H9 (cell line): ENCODE measurements at regions not wholly inside any gene's neighbourhood (a gene's known extent, or its start where the extent isn't known, plus 50 kb on each side); places are given as distances from the start of the nearest gene placed in this dataset.

Source experiments
- DNase-seq: peaks from one replicate; pipeline ENCODE4 v3.0.0-alpha.2; 2017
- H2AFZ ChIP-seq: one replicate; pipeline ENCODE4 v1.6.1; 2013; ENCODE audit warnings: mild to moderate bottlenecking, low read length, control low read depth, moderate library complexity
- H2AK5ac ChIP-seq: 2 replicates; pipeline ENCODE4 v1.6.1; 2013; ENCODE audit warnings: low read length, control low read depth, mixed read lengths; ENCODE audit not compliant: insufficient read length
- H2BK120ac ChIP-seq: one replicate; pipeline ENCODE4 v1.6.1; 2013; ENCODE audit warnings: low read depth, mild to moderate bottlenecking, low read length, control low read depth, inconsistent platforms; ENCODE audit not compliant: poor library complexity, severe bottlenecking
- H2BK12ac ChIP-seq: 2 replicates; pipeline ENCODE4 v1.6.1; 2013; ENCODE audit warnings: low read length, control low read depth, mixed read lengths, low read depth; ENCODE audit not compliant: insufficient read length
- H2BK15ac ChIP-seq: 2 replicates; pipeline ENCODE4 v1.6.1; 2013; ENCODE audit warnings: low read depth, low read length, control low read depth
- H2BK20ac ChIP-seq: one replicate; pipeline ENCODE4 v1.6.1; 2013; ENCODE audit warnings: low read depth, mild to moderate bottlenecking, low read length, control low read depth, inconsistent platforms; ENCODE audit not compliant: poor library complexity, severe bottlenecking
- H2BK5ac ChIP-seq: 2 replicates; pipeline ENCODE4 v1.6.1; 2013; ENCODE audit warnings: low read length, control low read depth, mixed read lengths; ENCODE audit not compliant: insufficient read length
- H3K14ac ChIP-seq: 2 replicates; pipeline ENCODE4 v1.6.1; 2013; ENCODE audit warnings: low read length, control low read depth; ENCODE audit not compliant: insufficient read depth
- H3K18ac ChIP-seq: 2 replicates; pipeline ENCODE4 v1.6.1; 2013; ENCODE audit warnings: low read depth, mild to moderate bottlenecking, mixed read lengths, low read length, control low read depth; ENCODE audit not compliant: insufficient read length
- H3K23ac ChIP-seq: 2 replicates; pipeline ENCODE4 v1.6.1; 2013; ENCODE audit warnings: low read length, control low read depth, mixed read lengths, low read depth; ENCODE audit not compliant: insufficient read length
- H3K23me2 ChIP-seq: 2 replicates; pipeline ENCODE4 v1.6.1; 2013; ENCODE audit warnings: low read depth, mild to moderate bottlenecking, mixed read lengths, low read length, control low read depth; ENCODE audit not compliant: insufficient read length, poor library complexity, severe bottlenecking
- H3K27ac ChIP-seq: 2 replicates; pipeline ENCODE4 v1.5.1; 2013; ENCODE audit warnings: low read length, control low read depth, mixed read lengths, low read depth; ENCODE audit not compliant: insufficient read length
- H3K27me3 ChIP-seq: 2 replicates; pipeline ENCODE4 v1.6.1; 2013; ENCODE audit warnings: low read length, control low read depth, inconsistent platforms; ENCODE audit not compliant: insufficient read depth
- H3K4ac ChIP-seq: 2 replicates; pipeline ENCODE4 v1.6.1; 2013; ENCODE audit warnings: low read depth, mild to moderate bottlenecking, control low read depth, inconsistent platforms, low read length, moderate library complexity
- H3K4me1 ChIP-seq: 2 replicates; pipeline ENCODE4 v1.6.1; 2013; ENCODE audit warnings: low read length, control low read depth, inconsistent platforms; ENCODE audit not compliant: insufficient read depth
- H3K4me2 ChIP-seq: 2 replicates; pipeline ENCODE4 v1.6.1; 2013; ENCODE audit warnings: low read length, control low read depth, mixed read lengths; ENCODE audit not compliant: insufficient read length, insufficient read depth
- H3K56ac ChIP-seq: 2 replicates; pipeline ENCODE4 v1.6.1; 2013; ENCODE audit warnings: low read depth, mild to moderate bottlenecking, mixed read lengths, low read length, control low read depth; ENCODE audit not compliant: insufficient read length
- H3K79me1 ChIP-seq: 2 replicates; pipeline ENCODE4 v1.6.1; 2013; ENCODE audit warnings: low read depth, mild to moderate bottlenecking, moderate library complexity, low read length, control low read depth, inconsistent platforms; ENCODE audit not compliant: insufficient read depth, poor library complexity, severe bottlenecking
- H3K79me2 ChIP-seq: 2 replicates; pipeline ENCODE4 v1.6.1; 2013; ENCODE audit warnings: low read length, control low read depth, inconsistent platforms; ENCODE audit not compliant: insufficient read depth
- H3K9ac ChIP-seq: 2 replicates; pipeline ENCODE4 v1.6.1; 2013; ENCODE audit warnings: low read length, control low read depth, mixed read lengths; ENCODE audit not compliant: insufficient read length; ENCODE audit errors: extremely low read depth
- H3K9me3 ChIP-seq: one replicate; pipeline ENCODE4 v1.6.1; 2013; ENCODE audit warnings: low read depth, low read length, inconsistent platforms; ENCODE audit not compliant: control insufficient read depth
- H3T11ph ChIP-seq: one replicate; pipeline ENCODE4 v1.6.1; 2013; ENCODE audit warnings: mild to moderate bottlenecking, low read length, control low read depth, inconsistent platforms
- H4K20me1 ChIP-seq: one replicate; pipeline ENCODE4 v1.6.1; 2013; ENCODE audit not compliant: control insufficient read depth, insufficient read length, insufficient read depth
- H4K5ac ChIP-seq: 2 replicates; pipeline ENCODE4 v1.6.1; 2013; ENCODE audit warnings: low read depth, mild to moderate bottlenecking, mixed read lengths, low read length, control low read depth; ENCODE audit not compliant: insufficient read length
- H4K8ac ChIP-seq: replicated peaks from 2 replicates; pipeline ENCODE4 v1.6.1; 2013; ENCODE audit warnings: low read length, control low read depth, mixed read lengths, low read depth; ENCODE audit not compliant: insufficient read length
- H4K91ac ChIP-seq: 2 replicates; pipeline ENCODE4 v1.6.1; 2013; ENCODE audit warnings: low read depth, mild to moderate bottlenecking, moderate library complexity, mixed read lengths, low read length, control low read depth; ENCODE audit not compliant: insufficient read length
- H3K27ac Mint-ChIP-seq, 3 experiments: 2 replicates in 2 of 3; 3 replicates in 1 of 3; pipeline ENCODE4 v1.8.0; 2020 to 2021; ENCODE audit warnings: mixed read lengths in 3 of 3, mild to moderate bottlenecking in 1 of 3, moderate library complexity in 1 of 3
- H3K27me3 Mint-ChIP-seq: 2 replicates; pipeline ENCODE4 v1.8.0; 2021; ENCODE audit warnings: low read depth, mild to moderate bottlenecking, moderate library complexity, mixed read lengths
- H3K36me3 Mint-ChIP-seq, 3 experiments: 2 replicates in 2 of 3; 3 replicates in 1 of 3; pipeline ENCODE4 v1.8.0; 2020 to 2021; ENCODE audit warnings: low read depth in 3 of 3, mixed read lengths in 3 of 3; ENCODE audit not compliant: insufficient read depth in 1 of 3
- H3K4me1 Mint-ChIP-seq, 2 experiments: 2 replicates each; pipeline ENCODE4 v1.8.0; 2020; ENCODE audit warnings: mixed read lengths in 2 of 2
- H3K4me3 Mint-ChIP-seq, 2 experiments: 2 replicates in 1 of 2; 3 replicates in 1 of 2; pipeline ENCODE4 v1.8.0; 2020 to 2021; ENCODE audit warnings: mild to moderate bottlenecking in 2 of 2, mixed read lengths in 2 of 2, moderate library complexity in 1 of 2
- H3K9me3 Mint-ChIP-seq, 2 experiments: 2 replicates in 1 of 2; 3 replicates in 1 of 2; pipeline ENCODE4 v1.8.0; 2020; ENCODE audit warnings: mild to moderate bottlenecking in 2 of 2, mixed read lengths in 2 of 2, moderate library complexity in 1 of 2
- WGBS: extraction: QIAGEN DNeasy Blood & Tissue Kit; methylation state at CpG from one replicate; pipeline ENCODE4 v1.1.7; 2013; ENCODE audit warnings: missing lambda C conversion rate, low lambda C conversion rate, mixed read lengths; ENCODE audit not compliant: insufficient read length; ENCODE audit errors: extremely low coverage; 5-methylcytosine and 5-hydroxymethylcytosine counted together
- TF ChIP-seq, protein P1 (sequence below): fragments of 200-600 bp; sonication (generic); conservative IDR thresholded peaks from 3 replicates; pipeline ENCODE4 v1.8.0; 2021; ENCODE audit warnings: antibody characterized with exemption, mild to moderate bottlenecking

DNA sequence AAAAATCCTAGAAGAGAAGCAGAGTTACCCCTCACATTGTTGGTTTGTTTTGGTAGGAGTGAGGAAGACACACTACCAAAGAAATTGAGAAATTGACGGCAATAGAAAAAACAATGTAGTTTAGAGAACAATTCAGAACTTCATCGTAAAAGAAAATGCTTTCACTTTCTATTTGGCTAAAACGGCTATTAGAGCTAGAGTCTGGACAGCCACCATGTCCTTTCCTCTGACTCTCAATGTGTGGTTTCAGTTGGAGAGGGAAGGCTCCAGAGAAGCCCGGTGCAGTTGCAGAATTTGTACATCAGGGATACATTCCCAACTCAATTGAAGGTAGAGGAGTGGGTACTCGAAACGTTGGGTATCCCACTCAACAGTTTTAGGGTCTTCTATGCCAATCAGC, 535.3 kb downstream of the GALC start:
- Mint-ChIP-seq H3K27ac (no peak overlapping the region), H3K36me3 (no peaks in the 10 kb centered on the region), H3K9me3 (no peaks in the 10 kb centered on the region), H3K4me3 (no peak overlapping the region), H3K27me3 (no peaks in the 10 kb centered on the region), H3K4me1 (peaks cover 4 to 5% of the 10 kb centered on the region in 2 experiments; a peak in 1 of 4 replicates)
- TF ChIP-seq, protein P1, sequence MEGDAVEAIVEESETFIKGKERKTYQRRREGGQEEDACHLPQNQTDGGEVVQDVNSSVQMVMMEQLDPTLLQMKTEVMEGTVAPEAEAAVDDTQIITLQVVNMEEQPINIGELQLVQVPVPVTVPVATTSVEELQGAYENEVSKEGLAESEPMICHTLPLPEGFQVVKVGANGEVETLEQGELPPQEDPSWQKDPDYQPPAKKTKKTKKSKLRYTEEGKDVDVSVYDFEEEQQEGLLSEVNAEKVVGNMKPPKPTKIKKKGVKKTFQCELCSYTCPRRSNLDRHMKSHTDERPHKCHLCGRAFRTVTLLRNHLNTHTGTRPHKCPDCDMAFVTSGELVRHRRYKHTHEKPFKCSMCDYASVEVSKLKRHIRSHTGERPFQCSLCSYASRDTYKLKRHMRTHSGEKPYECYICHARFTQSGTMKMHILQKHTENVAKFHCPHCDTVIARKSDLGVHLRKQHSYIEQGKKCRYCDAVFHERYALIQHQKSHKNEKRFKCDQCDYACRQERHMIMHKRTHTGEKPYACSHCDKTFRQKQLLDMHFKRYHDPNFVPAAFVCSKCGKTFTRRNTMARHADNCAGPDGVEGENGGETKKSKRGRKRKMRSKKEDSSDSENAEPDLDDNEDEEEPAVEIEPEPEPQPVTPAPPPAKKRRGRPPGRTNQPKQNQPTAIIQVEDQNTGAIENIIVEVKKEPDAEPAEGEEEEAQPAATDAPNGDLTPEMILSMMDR: no peak
- H2BK12ac ChIP-seq: no peak overlapping the region
- H4K8ac ChIP-seq: no peak overlapping the region
- H3K14ac ChIP-seq: no peak overlapping the region
- H3K79me2 ChIP-seq: no peaks in the 10 kb centered on the region
- H2AK5ac ChIP-seq: no peak overlapping the region
- no peak overlapping the region for H3K4me2 ChIP-seq
- no peak overlapping the region for H4K91ac ChIP-seq
- H2BK120ac ChIP-seq: no peak overlapping the region
- H2BK15ac ChIP-seq: no peak overlapping the region
- no peaks in the 10 kb centered on the region for H3K4me1 ChIP-seq
- DNase-seq: no peak
- H3K9me3 ChIP-seq: no peaks in the 10 kb centered on the region
- no peak overlapping the region for H2BK20ac ChIP-seq
- WGBS: no CpG with 5 or more reads among the region's 6 CpGs
- no peaks in the 10 kb centered on the region for H4K20me1 ChIP-seq
- H3K18ac ChIP-seq: no peak overlapping the region
- H3K27me3 ChIP-seq: no peaks in the 10 kb centered on the region
- H3K23me2 ChIP-seq: no peaks in the 10 kb centered on the region
- no peak overlapping the region for H2AFZ ChIP-seq
- no peaks in the 10 kb centered on the region for H3K79me1 ChIP-seq
- H3K27ac ChIP-seq: no peak overlapping the region
- no peak overlapping the region for H3T11ph ChIP-seq
- no peak overlapping the region for H4K5ac ChIP-seq
- no peak overlapping the region for H3K23ac ChIP-seq
- H3K56ac ChIP-seq: no peak overlapping the region
- H3K4ac ChIP-seq: no peak overlapping the region
- H3K9ac ChIP-seq: no peak overlapping the region
- no peak overlapping the region for H2BK5ac ChIP-seq
